A673 (cell line): ENCODE measurements at regions not wholly inside any gene's neighbourhood (a gene's known extent, or its start where the extent isn't known, plus 50 kb on each side); places are given as distances from the start of the nearest gene placed in this dataset.

Experiments
- BruUV-seq: library from RNA; stranded (reverse); fragments of 400-500 nt; replicated peaks from 2 replicates; lab custom pipeline; 2021; lab: Mats Ljungman, UMichigan
- CTCF ChIA-PET: fragments of 300-600 bp; sonication (Branson Sonifier 250); formaldehyde crosslinking; loops from one replicate; lab custom pipeline; 2022; ENCODE audit warnings: antibody characterized with exemption; lab: Charles Lee
- POLR2A ChIA-PET: fragments of 300-600 bp; sonication (Branson Sonifier 250); formaldehyde crosslinking; loops from one replicate; lab custom pipeline; 2022; ENCODE audit warnings: antibody characterized with exemption; ENCODE audit not compliant: low non-redundant PET; lab: Charles Lee
- DNase-seq: peaks from one replicate; pipeline ENCODE4 v3.0.0-alpha.2; 2015; ENCODE audit warnings: low spot score
- H3K27ac ChIP-seq: fragments of 200-600 bp; sonication (generic); 2 replicates; pipeline ENCODE4 v1.5.1; 2016; ENCODE audit warnings: mixed run types, low read depth, mild to moderate bottlenecking, mixed read lengths, antibody characterized with exemption, low read length; ENCODE audit not compliant: poor library complexity, severe bottlenecking
- H3K27me3 ChIP-seq: fragments of 200-600 bp; sonication (generic); replicated peaks from 2 replicates; pipeline ENCODE4 v1.6.1; 2017; ENCODE audit warnings: mixed run types, low read depth, mild to moderate bottlenecking, mixed read lengths, antibody characterized with exemption, low read length; ENCODE audit not compliant: insufficient read depth, poor library complexity
- H3K36me3 ChIP-seq: fragments of 200-600 bp; sonication (generic); 2 replicates; pipeline ENCODE4 v1.6.1; 2016; ENCODE audit warnings: mixed run types, mild to moderate bottlenecking, mixed read lengths, antibody characterized with exemption, low read length; ENCODE audit not compliant: insufficient read depth, poor library complexity, severe bottlenecking
- H3K4me1 ChIP-seq: fragments of 200-600 bp; sonication (generic); 2 replicates; pipeline ENCODE4 v1.6.1; 2017; ENCODE audit warnings: mixed run types, mild to moderate bottlenecking, mixed read lengths, antibody characterized with exemption, low read length; ENCODE audit not compliant: insufficient read depth, poor library complexity, severe bottlenecking
- H3K4me3 ChIP-seq: fragments of 200-600 bp; sonication (generic); 2 replicates; pipeline ENCODE4 v1.5.1; 2016; ENCODE audit warnings: low read depth, mixed run types, mild to moderate bottlenecking, mixed read lengths, low read length; ENCODE audit not compliant: poor library complexity, severe bottlenecking
- H3K9me3 ChIP-seq: fragments of 200-600 bp; sonication (generic); 2 replicates; pipeline ENCODE4 v1.6.1; 2016; ENCODE audit warnings: mixed run types, low read depth, mild to moderate bottlenecking, mixed read lengths, antibody characterized with exemption, low read length; ENCODE audit not compliant: poor library complexity, severe bottlenecking
- EZH2 ChIP-seq: fragments of 200-600 bp; sonication (generic); IDR thresholded peaks from 2 replicates; pipeline ENCODE4 v1.6.1; 2017; ENCODE audit warnings: borderline replicate concordance, low read depth, mild to moderate bottlenecking, mixed read lengths, antibody characterized with exemption, low read length; ENCODE audit not compliant: poor library complexity, severe bottlenecking
- intact Hi-C: fragments of 100-400 bp; cut with micrococcal nuclease; formaldehyde crosslinking; loops from one replicate; pipeline ENCODE4 v1.10.0; 2022; ENCODE audit not compliant: unreplicated experiment
- TF ChIP-seq, protein P1 (sequence below): fragments of 300-800, 200-600 bp; sonication (generic); conservative IDR thresholded peaks from 2 replicates; pipeline ENCODE4 v1.5.1; 2017; ENCODE audit warnings: low read depth, mild to moderate bottlenecking, antibody characterized with exemption, low read length, moderate library complexity, mixed read lengths

DNA sequence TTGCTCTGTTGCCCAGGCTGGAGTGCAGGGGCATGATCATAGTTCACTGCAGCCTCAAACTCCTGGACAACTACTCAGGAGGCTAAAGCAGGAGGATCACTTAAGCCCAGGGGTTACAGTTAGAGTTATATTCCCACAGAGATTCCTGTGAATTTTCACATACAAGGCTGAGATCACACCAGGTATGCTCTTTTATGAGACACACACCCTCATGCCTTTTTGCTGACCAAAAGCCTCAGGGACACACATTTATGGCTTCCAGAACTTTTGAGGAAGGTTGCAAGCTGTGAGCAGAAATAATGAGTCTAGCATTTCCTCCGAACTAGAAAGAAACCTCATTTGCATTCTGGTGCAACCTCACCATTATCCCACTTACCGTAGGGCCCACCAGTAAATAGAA is 370.5 kb upstream of the ARID1B start:
- Histone ChIP-seq H3K4me1 (no peaks in the 10 kb centered on the region), H3K27me3 (no peaks in the 10 kb centered on the region), H3K36me3 (no peaks in the 10 kb centered on the region), H3K9me3 (no peaks in the 10 kb centered on the region), H3K4me3 (no peak overlapping the region), H3K27ac (no peak overlapping the region)
- ChIA-PET CTCF (no interaction called here), POLR2A (no interaction called here)
- intact Hi-C loops, result no loop called here
- DNase-seq, result no peak
- no TSS peak for BruUV-seq
- TF ChIP-seq, protein P1, sequence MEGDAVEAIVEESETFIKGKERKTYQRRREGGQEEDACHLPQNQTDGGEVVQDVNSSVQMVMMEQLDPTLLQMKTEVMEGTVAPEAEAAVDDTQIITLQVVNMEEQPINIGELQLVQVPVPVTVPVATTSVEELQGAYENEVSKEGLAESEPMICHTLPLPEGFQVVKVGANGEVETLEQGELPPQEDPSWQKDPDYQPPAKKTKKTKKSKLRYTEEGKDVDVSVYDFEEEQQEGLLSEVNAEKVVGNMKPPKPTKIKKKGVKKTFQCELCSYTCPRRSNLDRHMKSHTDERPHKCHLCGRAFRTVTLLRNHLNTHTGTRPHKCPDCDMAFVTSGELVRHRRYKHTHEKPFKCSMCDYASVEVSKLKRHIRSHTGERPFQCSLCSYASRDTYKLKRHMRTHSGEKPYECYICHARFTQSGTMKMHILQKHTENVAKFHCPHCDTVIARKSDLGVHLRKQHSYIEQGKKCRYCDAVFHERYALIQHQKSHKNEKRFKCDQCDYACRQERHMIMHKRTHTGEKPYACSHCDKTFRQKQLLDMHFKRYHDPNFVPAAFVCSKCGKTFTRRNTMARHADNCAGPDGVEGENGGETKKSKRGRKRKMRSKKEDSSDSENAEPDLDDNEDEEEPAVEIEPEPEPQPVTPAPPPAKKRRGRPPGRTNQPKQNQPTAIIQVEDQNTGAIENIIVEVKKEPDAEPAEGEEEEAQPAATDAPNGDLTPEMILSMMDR, result no peak
- no peak for TF ChIP-seq EZH2

DNA sequence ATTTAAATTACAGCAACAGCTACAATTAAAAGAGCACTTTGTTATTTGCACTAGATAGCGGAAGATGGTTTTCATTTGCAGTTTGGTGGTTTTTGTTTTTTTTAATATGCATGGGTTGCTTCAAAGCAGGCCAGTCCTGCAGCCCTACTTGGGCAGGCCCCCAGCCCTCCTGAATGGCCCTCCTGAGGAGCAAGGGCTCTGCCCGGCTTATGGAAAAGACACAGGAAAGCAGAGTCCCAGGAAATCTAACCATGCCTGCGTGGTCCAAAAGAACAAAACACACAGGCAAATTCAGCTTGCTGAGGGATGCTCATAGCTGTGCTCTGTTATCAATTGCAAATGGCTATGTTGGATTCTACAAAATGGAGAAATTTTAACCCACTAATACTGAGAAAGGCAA is 371.1 kb upstream of the ARID1B start:
- Histone ChIP-seq H3K4me1 (no peaks in the 10 kb centered on the region), H3K27me3 (no peaks in the 10 kb centered on the region), H3K27ac (no peak overlapping the region), H3K36me3 (no peaks in the 10 kb centered on the region), H3K4me3 (no peak overlapping the region), H3K9me3 (no peaks in the 10 kb centered on the region)
- no peak for TF ChIP-seq EZH2
- TF ChIP-seq, protein P1, result no peak
- no peak for DNase-seq
- BruUV-seq, result no TSS peak
- POLR2A ChIA-PET, result no interaction called here
- intact Hi-C loops, result no loop called here
- CTCF ChIA-PET, result no interaction called here

DNA sequence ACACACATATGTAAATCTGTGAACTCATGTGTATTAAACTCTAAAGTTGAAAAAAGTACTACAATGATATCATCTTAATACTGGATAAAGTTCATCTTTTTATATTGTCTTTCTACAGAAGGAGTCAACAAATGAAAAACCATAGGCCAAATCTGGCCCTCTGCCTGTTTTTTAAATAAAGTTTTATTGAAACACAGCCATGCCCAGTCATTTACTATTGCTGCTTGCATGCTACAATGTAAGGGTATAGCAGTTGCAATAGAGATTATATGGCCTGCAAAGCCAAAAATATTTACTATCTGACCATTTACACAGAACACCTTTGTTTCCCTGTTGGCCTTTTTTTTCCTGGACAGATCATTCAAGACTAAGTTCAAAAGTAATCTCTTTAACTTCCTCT is 374.6 kb upstream of the ARID1B start:
- POLR2A ChIA-PET, result no interaction called here
- TF ChIP-seq, protein P1, result no peak
- no peak for TF ChIP-seq EZH2
- Histone ChIP-seq H3K27me3 (no peaks in the 10 kb centered on the region), H3K4me1 (no peaks in the 10 kb centered on the region), H3K4me3 (no peak overlapping the region), H3K36me3 (no peaks in the 10 kb centered on the region), H3K9me3 (no peaks in the 10 kb centered on the region), H3K27ac (no peak overlapping the region)
- intact Hi-C loops, result no loop called here
- no peak for DNase-seq
- CTCF ChIA-PET, result no interaction called here
- no TSS peak for BruUV-seq
